Keratinocyte (primary cell): ENCODE measurements at regions not wholly inside any gene's neighbourhood (a gene's known extent, or its start where the extent isn't known, plus 50 kb on each side); places are given as distances from the start of the nearest gene placed in this dataset.

Source experiments
- DNase-seq: peaks from one replicate; pipeline ENCODE4 v3.0.0-alpha.2; 2011; ENCODE audit warnings: low read depth, missing footprints, low spot score
- FAIRE-seq: peaks from 2 replicates; lab custom pipeline; 2011; peaks lifted over from hg19 to GRCh38; lab: Jason Lieb, UNC
- H2AFZ ChIP-seq: 2 replicates; pipeline ENCODE4 v1.6.0; 2012; ENCODE audit warnings: low read length, control low read depth, inconsistent platforms; ENCODE audit not compliant: control insufficient read depth
- H3K27ac ChIP-seq: 2 replicates; pipeline ENCODE4 v1.5.1; 2011; ENCODE audit warnings: low read length; ENCODE audit not compliant: control insufficient read depth, insufficient read depth
- H3K27me3 ChIP-seq: 3 replicates; pipeline ENCODE4 v1.6.0; 2011; ENCODE audit warnings: low read length; ENCODE audit not compliant: control insufficient read depth, insufficient read depth; ENCODE audit errors: extremely low read depth
- H3K36me3 ChIP-seq, 2 experiments: 2 replicates in 1 of 2; 3 replicates in 1 of 2; pipeline ENCODE4 v1.5.1; 2011; ENCODE audit warnings: low read length in 2 of 2, mild to moderate bottlenecking in 1 of 2; ENCODE audit not compliant: control insufficient read depth in 2 of 2, insufficient read depth in 2 of 2; ENCODE audit errors: extremely low read depth in 1 of 2
- H3K4me1 ChIP-seq: 3 replicates; pipeline ENCODE4 v1.5.1; 2011; ENCODE audit warnings: low read length; ENCODE audit not compliant: control insufficient read depth, insufficient read depth; ENCODE audit errors: extremely low read depth
- H3K4me2 ChIP-seq: 3 replicates; pipeline ENCODE4 v1.6.0; 2011; ENCODE audit warnings: low read depth, low read length; ENCODE audit not compliant: control insufficient read depth, insufficient read depth; ENCODE audit errors: extremely low read depth
- H3K4me3 ChIP-seq, 3 experiments: fragments of 200-600 bp in 1 of 3; sonication (generic) in 1 of 3; 2 replicates in 2 of 3; 3 replicates in 1 of 3; pipeline ENCODE4 v1.5.1; 2011 to 2016; ENCODE audit warnings: low read length in 3 of 3, mild to moderate bottlenecking in 3 of 3, control low read depth in 2 of 3, inconsistent platforms in 1 of 3, low read depth in 1 of 3, mixed read lengths in 1 of 3, mixed run types in 1 of 3, moderate library complexity in 1 of 3; ENCODE audit not compliant: control insufficient read depth in 2 of 3, insufficient read depth in 2 of 3; ENCODE audit errors: extremely low read depth in 1 of 3
- H3K79me2 ChIP-seq: 2 replicates; pipeline ENCODE4 v1.6.0; 2012; ENCODE audit warnings: low read length; ENCODE audit not compliant: control insufficient read depth, insufficient read depth
- H3K9ac ChIP-seq: 3 replicates; pipeline ENCODE4 v1.6.0; 2011; ENCODE audit warnings: low read length; ENCODE audit not compliant: control insufficient read depth, insufficient read depth; ENCODE audit errors: extremely low read depth
- H3K9me1 ChIP-seq: 3 replicates; pipeline ENCODE4 v1.6.0; 2011; ENCODE audit warnings: low read length; ENCODE audit not compliant: control insufficient read depth, insufficient read depth; ENCODE audit errors: extremely low read depth
- H3K9me3 ChIP-seq: 2 replicates; pipeline ENCODE4 v1.5.1; 2012; ENCODE audit warnings: low read depth, low read length; ENCODE audit not compliant: control insufficient read depth
- H4K20me1 ChIP-seq: 3 replicates; pipeline ENCODE4 v1.6.0; 2011; ENCODE audit warnings: low read length; ENCODE audit not compliant: control insufficient read depth, insufficient read depth; ENCODE audit errors: extremely low read depth
- EZH2 ChIP-seq: IDR thresholded peaks from one replicate; pipeline ENCODE4 v1.6.1; 2012; ENCODE audit warnings: inconsistent platforms, mild to moderate bottlenecking, low read length, moderate library complexity
- dilution Hi-C: fragments of 300-500 bp; cut with MboI; formaldehyde crosslinking; loops from one replicate; pipeline ENCODE4 v1.7.0; 2020; ENCODE audit warnings: low sequenced_read_pairs; ENCODE audit not compliant: extremely low pct_ligation_motif_present
- TF ChIP-seq, protein P1 (sequence below), 3 experiments: IDR thresholded peaks in 1 of 3; conservative IDR thresholded peaks in 1 of 3; optimal IDR thresholded peaks in 1 of 3; 2 replicates in 2 of 3; 3 replicates in 1 of 3; pipeline versions ENCODE3 to v1.5.1; 2011; ENCODE audit warnings: low read length in 3 of 3, mild to moderate bottlenecking in 3 of 3, moderate library complexity in 2 of 3, control low read depth in 1 of 3, inconsistent platforms in 1 of 3; ENCODE audit not compliant: insufficient read depth in 2 of 3; ENCODE audit errors: extremely low read depth in 1 of 3

DNA sequence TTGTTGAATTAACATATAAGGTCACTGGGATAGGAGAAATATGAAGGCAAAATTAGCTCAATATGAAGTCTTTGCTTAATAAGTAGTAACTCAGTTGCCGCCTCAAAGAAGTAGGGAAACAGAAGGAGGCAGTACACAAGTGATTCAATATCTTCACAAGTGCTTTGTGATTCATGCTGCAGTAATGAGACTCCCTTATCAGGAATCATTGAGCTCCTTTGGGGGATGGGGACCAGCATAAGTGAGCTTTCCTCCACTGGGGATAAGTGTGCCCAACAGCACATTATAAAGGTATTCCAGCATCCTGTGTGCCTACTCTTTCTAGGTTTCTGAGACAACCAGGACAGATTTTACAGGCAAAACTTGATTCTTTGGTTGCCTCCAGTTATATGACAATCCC lies 323.4 kb upstream of the UBE2E3 start:
- H3K36me3 ChIP-seq = no peaks in the 10 kb centered on the region
- FAIRE-seq (no peak), DNase-seq (peak; percentile 61)
- no peak for TF ChIP-seq EZH2
- TF ChIP-seq, protein P1, sequence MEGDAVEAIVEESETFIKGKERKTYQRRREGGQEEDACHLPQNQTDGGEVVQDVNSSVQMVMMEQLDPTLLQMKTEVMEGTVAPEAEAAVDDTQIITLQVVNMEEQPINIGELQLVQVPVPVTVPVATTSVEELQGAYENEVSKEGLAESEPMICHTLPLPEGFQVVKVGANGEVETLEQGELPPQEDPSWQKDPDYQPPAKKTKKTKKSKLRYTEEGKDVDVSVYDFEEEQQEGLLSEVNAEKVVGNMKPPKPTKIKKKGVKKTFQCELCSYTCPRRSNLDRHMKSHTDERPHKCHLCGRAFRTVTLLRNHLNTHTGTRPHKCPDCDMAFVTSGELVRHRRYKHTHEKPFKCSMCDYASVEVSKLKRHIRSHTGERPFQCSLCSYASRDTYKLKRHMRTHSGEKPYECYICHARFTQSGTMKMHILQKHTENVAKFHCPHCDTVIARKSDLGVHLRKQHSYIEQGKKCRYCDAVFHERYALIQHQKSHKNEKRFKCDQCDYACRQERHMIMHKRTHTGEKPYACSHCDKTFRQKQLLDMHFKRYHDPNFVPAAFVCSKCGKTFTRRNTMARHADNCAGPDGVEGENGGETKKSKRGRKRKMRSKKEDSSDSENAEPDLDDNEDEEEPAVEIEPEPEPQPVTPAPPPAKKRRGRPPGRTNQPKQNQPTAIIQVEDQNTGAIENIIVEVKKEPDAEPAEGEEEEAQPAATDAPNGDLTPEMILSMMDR (optimal IDR thresholded peaks at IDR 0.05 in 1 of 3, IDR thresholded peaks at IDR 0.05 in 1 of 3, conservative IDR thresholded peaks at IDR 0.05 in 1 of 3; ENCODE audit: extremely low read depth in 1 of 3, insufficient read depth in 2 of 3, low read length in 3 of 3) = no peak
- peak overlapping the region; percentile 33 for H3K27ac ChIP-seq
- no peaks in the 10 kb centered on the region for H3K9me1 ChIP-seq
- no peak overlapping the region for H3K9ac ChIP-seq
- dilution Hi-C loops = no loop called here
- H3K4me1 ChIP-seq = peaks cover 27% of the 10 kb centered on the region
- no peak overlapping the region for H2AFZ ChIP-seq
- H4K20me1 ChIP-seq = no peaks in the 10 kb centered on the region
- H3K79me2 ChIP-seq = no peaks in the 10 kb centered on the region
- H3K27me3 ChIP-seq = no peaks in the 10 kb centered on the region
- H3K4me3 ChIP-seq = no peak overlapping the region
- peak overlapping the region; percentile 64 for H3K4me2 ChIP-seq
- no peaks in the 10 kb centered on the region for H3K9me3 ChIP-seq

DNA sequence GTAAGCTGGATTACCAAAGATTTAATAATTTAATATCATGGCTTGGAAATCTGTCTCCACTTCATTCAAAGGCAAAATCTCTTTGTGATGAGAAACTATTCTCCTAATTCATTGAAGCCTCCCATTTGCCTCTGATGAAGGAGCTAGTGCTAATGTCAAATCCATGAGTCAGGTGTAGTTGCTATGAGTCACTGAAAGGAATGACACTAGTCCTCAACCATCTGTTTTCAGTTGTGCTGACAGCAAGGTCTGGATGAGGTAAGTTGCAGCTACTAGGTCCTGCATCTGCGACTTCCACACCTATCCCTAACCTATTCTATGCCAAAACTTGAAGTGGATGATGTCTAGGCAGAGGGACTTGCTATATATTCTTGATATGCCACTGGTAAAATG lies 324.0 kb upstream of the UBE2E3 start:
- dilution Hi-C loops = no loop called here
- H3K4me3 ChIP-seq = no peak overlapping the region
- no peaks in the 10 kb centered on the region for H3K27me3 ChIP-seq
- no peaks in the 10 kb centered on the region for H3K9me1 ChIP-seq
- H3K4me1 ChIP-seq = peaks cover 26% of the 10 kb centered on the region
- H2AFZ ChIP-seq = no peak overlapping the region
- H3K79me2 ChIP-seq = no peaks in the 10 kb centered on the region
- no peaks in the 10 kb centered on the region for H3K9me3 ChIP-seq
- FAIRE-seq (peak; percentile 100), DNase-seq (peak; percentile 68)
- H3K4me2 ChIP-seq = peak overlapping the region; percentile 64
- TF ChIP-seq EZH2 = no peak
- TF ChIP-seq, protein P1 (optimal IDR thresholded peaks at IDR 0.05 in 1 of 3, IDR thresholded peaks at IDR 0.05 in 1 of 3, conservative IDR thresholded peaks at IDR 0.05 in 1 of 3; ENCODE audit: extremely low read depth in 1 of 3, insufficient read depth in 2 of 3, low read length in 3 of 3) = no peak
- no peaks in the 10 kb centered on the region for H3K36me3 ChIP-seq
- H3K9ac ChIP-seq = no peak overlapping the region
- no peaks in the 10 kb centered on the region for H4K20me1 ChIP-seq
- peak overlapping the region; percentile 33 for H3K27ac ChIP-seq
